HG03342 (cell line): ENCODE measurements at regions not wholly inside any gene's neighbourhood (a gene's known extent, or its start where the extent isn't known, plus 50 kb on each side); places are given as distances from the start of the nearest gene placed in this dataset.

Experiments used
- ATAC-seq: cut with Tn5 transposase; IDR thresholded peaks from one replicate; pipeline ENCODE4 v1.9.1; 2021; ENCODE audit warnings: mild to moderate bottlenecking, moderate library complexity; ENCODE audit not compliant: unreplicated experiment

DNA sequence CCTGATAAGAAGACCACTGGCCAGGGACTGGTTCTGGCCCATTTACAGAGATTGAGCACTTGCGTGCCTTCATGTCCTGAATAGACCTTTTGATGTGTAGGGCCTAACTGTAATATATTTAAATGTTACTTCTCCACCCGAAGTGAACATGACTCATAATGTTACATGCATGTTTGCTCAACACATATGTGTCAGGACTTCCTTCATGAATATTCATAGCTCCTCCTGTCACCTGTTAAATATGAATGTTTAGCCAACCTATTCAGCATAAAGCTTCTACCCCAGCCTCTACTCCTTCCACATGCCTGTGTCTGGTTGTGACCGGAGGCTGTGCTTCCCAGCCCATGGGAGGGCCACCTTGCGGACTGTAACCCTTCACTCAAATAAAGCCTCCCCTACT, 457.5 kb downstream of the IRX1 start:
- no peak for ATAC-seq

DNA sequence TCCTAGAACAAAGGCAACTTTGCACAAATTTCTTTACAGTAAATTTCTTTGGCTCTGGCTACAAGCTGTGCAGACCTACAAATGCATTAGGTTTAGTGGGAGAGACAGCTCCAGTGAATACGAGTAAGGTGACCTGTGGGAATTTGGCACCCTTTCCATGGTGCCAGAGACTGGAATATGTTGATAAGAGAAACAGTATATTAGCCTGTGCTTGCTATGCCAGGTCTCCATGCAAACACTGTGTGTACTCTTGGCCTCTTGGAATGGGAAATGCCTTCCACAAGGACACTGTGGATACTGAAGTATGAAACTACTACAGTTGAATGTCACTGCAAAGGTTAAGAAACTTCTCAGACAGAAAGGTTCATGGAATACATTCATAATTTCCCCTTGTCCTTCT, 458.5 kb downstream of the IRX1 start:
- no peak for ATAC-seq

DNA sequence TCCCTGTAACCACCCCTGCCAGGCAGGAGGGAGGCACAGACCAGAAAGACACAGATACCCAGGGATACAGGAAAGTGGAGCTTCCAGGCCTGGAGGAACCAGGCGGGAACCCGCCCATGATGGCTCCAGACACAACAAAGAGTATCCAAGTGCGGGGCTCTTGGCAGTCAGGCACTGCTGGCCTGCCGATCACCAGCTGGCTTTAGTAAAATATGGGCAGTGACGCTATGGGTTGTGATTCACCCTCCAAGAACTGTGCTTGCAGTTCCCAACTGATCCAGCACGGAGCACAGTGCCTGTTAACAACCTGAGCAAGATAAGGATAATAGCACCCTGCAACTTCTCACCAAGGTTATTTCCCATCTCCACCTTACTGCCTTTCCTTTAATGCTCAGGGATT, 463.3 kb downstream of the IRX1 start:
- no peak for ATAC-seq

DNA sequence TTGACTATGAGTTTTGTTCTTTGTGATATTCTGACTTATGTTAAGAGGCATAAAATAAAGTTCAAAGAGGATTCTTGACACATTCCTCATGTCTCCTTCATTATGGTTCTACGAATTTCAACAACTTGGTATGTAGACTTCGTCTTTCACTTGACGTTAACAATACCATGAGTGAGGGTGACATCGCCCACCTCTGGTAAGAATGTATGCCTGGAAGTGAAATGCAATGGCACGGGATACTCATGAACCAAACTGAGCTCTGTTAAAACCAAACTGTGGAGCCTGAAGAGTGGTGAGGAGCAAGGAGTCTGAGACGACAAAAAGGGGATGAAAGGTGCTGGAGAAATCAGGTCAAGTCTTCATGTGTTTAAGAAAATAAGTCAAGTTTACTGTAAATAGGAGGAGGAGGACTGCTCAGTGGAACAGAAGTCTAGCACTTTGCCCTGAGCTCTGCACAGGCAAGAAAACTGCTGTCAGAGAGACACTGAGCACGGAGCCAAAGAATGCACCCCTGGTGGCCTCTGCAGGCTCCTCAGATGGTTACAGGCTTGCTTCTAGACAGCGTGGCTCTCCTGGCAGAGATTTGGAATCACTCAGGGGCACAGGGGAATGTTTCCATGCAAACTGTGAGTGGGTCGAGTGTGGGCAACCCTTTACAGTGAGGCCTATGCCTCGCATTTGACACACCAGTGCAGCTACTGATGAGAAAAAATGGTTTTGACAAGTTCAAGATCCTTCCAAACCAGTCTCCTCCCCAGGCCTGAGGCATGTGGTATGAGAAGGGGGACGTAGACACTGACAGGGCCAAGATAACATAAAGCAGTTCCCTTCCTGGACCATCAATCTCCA, 470.1 kb downstream of the IRX1 start:
- ATAC-seq = no peak

DNA sequence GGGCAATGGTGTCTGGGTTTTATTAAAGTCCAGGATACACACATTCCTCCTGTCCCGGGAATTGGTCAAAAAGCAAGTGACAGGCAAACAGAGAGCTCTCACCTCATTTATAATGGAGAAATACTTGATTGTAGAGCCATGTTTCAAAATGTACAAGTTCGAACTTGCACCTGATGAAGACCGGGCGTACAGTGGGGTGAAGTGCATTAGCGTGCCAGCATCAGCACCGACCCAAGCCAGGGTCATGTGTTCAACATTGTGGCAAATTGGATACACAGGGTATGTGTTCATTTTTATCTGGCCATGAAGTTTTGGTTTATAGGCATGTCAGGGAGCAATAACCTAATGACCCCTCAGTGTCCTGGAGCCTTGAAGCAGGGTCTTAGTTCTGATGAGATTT, 472.5 kb downstream of the IRX1 start:
- no peak for ATAC-seq

DNA sequence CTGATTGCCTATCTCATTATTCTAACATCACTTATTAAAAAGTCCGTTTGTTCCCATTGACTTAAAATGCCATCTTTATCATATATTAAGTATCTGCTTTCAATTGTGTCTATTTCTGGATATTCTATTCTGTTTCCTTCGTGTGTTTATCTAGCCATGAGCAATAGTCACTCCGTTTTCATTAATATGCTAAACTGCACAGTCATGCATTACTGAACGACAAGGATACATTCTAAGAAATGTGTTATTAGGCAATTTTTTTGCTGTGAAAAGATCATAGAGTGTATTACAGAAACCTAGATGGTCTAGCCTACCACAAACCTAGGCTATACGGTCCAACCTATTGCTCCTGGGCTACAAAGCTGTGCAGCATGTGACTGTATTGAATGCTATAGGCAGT, 482.9 kb downstream of the IRX1 start:
- no peak for ATAC-seq

DNA sequence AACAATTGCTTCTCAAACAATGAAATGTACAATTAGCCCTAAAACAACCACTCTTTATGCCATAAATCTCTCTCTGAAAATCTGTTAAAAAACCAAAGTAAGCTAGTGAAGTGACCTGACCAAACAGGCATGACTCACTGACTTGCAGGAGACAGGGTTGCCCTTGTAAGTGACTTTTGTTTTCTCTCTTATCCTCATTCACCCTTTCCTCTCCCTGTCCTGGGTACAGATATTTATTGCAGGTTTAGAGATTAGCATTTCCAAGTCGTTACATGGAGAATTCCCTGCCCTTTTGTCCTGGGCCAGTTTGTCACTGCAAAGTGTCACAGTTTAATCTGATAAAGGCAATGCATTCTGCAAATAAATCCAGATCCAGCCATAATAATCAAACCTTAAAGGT, 484.2 kb downstream of the IRX1 start:
- no peak for ATAC-seq

DNA sequence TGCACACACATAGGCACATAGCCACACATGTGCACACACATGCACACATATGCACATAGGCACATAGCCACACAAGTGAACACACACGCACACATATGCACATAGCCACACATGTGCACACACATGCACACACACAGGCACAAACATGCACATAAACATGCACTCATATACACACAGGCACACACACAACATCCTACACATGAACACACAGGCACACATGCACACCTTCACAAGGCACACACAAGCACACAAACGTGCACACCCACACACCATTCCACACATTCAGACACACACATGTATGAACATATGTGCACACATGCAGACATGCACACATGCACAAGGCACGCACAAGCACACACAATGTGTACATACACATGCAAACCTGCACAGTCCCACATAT, 484.7 kb downstream of the IRX1 start:
- no peak for ATAC-seq

DNA sequence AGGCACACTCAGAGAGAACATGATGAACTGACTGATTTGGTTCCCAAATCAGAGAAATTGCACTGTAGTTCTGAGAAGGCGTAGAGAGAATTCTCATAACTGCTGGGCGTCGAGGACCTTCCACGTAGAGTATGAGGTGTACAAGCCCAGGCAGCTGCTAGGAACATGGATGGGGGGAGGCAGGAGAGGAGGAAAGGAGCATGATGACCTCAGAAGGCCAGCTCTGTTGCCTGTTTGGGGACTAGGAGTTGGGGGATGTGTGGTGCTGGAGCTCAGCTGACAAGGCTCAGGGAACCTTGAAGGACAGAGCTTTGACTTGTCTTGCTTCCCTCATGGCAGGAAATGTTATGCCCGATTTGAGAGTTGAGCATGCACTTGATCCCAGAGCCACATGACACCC, 485.4 kb downstream of the IRX1 start:
- no peak for ATAC-seq

DNA sequence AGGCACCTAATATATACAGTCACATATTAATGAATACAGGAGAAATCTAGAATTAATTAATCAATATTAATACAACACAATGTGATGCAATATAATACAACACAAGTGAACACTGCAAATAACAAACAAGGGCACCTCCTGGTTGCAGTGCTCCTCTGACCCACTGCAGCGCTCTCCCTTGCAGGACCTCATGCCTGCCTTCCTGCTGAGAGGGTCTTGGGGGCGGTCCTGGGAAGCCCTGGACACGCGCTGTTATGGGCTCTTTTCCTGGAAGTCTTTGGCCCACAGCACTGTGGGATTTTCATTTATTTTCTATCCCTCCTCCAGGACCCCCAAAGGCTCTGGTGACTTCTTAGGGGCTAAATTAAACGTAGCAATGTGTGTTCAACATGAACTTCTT, 485.8 kb downstream of the IRX1 start:
- no peak for ATAC-seq

DNA sequence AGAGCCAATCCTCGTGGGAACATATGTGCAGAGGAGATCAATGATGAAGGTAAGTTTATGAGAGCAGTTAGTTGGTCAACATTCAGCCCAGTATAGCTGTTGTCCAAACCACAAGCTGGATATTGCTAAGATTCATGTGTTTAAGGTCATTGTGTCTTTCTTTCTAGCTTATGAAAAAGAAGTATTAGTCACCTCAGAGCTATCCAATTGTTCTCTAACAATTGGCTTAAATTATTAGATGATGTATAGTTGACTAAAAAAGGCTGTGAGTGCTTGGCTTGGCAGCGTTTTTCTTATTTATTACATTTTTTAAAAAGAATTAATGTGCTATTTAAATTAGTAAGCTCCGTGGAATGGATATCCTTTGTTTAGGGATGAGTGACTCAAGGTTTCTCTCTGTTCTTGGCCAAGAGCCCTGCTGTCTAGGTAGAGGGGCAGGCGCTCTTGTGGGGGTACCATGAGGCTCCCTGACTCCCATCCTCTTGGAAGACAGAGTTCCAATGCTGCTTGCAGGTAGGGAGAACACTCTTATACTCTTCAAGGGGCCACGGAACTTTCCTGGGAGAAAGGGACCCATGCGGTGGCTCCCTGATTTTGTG, 487.4 kb downstream of the IRX1 start:
- ATAC-seq = no peak

DNA sequence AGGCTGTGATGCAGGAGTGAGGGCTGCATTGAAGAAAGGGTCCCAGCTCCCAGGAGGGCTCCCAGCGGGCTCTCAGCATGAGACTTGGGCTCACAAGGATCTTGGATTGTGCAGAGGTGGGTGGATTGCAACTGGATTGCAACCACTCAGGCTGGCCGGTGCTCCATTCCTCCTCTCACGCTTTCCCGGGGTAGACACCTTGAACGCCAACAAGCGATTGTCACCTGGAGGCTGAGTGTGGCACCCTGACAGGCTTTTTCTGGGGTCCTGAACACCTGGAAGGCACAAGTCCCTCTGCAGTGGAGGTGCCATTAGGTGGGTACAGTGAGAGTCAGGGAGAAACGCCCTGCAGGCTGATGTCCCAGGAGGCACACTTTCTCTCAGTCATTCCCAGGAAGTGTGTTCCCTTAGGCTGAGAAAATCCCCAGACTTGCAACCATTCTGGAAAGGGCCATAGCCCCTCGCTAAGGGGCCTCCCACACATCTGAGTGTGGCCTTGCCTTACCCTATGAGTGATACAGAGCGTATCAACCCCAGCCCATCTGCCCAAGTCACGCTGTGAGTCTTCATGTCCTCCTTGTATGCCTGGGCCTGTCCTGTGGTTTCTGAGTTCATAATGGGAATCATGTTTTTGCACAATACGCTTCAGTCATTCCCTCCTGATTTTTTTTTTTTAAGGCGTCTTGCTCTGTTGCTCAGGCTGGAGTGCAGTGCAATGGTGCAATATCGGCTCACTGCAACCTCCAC, 488.1 kb downstream of the IRX1 start:
- ATAC-seq = no peak

DNA sequence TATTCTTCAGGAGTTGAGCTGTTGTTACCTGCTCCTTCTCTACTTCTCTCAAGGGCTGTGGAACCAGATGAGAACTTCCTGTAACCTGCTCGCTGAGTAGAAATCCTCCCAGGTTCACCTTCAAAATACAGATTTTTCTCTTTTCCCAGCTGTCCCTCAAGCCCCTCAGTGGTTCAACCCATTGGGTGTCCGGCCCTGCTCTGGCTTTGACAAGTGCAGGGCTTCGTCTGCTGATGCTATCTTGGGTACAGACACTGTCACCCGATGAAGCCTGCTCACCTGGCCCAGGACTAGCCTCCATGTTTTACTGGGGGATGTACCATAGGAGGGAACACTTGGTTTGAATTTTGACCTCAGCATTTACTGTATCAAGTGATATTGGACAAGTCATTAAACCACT, 490.4 kb downstream of the IRX1 start:
- no peak for ATAC-seq

DNA sequence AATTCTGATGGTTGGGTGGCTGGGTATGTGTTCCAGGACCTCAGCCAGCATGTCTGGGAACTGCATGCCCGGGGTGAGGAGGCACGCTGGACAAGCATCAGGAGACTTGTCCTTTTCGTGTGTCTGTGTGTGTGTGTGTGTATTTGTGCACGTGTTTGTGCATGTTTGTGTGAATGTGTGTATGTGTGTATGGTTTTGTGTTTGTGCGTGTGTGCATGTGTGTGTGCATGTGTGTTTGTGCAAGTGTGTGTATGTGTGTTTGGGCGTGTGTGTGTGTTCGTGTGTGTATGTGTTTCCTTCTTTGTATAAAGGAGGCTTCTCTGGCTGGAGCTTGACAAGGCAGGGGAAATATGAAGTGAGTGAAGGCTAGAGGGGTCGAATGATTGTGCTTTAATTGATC, 491.5 kb downstream of the IRX1 start:
- ATAC-seq = no peak

DNA sequence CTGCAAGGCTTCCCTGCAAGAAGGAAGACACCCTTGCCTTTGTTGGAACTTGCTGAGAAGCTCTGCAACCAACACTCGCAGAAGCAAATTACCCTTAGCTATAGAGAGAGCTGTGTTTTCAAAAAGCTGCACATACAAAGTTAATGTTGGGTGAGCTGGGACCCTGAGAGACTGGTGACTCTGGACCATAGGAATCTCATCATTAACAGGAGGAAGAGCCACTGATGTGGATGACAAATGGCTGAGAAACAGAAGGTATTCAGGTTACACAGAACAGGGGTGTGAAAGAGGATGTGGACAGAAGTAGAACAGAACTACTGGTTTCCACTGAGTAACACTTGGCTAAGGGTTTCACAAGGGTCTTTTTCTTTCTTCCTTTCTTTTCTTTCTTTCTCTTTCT, 493.5 kb downstream of the IRX1 start:
- no peak for ATAC-seq

DNA sequence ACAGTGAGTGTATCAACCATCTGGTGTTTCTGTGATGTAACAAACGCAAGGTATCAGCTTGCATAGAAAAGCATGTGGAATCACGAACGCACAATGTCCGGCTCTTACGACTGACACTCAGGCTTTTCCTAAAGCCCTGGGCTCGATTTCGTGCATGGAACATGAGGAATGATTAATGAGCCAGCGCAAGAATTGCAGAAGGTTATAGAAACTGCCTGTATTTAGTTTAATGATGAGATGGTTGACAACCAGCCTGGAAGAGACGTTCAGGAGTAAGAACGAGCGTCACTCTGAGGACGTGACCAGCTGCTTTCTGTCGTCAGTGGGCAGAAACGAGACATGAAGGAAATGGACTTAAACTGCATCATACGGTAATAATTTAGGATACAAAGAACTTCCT, 497.6 kb downstream of the IRX1 start:
- no peak for ATAC-seq

DNA sequence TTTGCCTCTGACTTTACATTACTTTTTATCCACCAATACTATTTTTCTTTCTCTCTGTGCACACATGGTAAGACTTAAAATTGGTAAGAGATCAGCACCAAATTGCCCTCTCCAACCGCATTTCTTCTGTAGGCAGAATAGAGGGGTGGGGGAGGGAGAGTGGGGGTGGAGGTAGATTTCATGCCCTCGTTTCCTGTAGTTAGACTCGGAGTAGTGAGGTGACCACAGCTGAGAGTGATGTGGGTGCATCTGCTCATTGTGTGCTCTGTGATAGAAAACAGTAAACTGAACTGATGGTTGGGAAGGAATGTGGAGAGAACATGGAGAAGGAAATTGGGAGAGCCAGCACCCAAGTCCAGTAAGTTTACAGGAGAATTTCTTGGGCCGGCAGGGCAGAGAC, 498.3 kb downstream of the IRX1 start:
- no peak for ATAC-seq

DNA sequence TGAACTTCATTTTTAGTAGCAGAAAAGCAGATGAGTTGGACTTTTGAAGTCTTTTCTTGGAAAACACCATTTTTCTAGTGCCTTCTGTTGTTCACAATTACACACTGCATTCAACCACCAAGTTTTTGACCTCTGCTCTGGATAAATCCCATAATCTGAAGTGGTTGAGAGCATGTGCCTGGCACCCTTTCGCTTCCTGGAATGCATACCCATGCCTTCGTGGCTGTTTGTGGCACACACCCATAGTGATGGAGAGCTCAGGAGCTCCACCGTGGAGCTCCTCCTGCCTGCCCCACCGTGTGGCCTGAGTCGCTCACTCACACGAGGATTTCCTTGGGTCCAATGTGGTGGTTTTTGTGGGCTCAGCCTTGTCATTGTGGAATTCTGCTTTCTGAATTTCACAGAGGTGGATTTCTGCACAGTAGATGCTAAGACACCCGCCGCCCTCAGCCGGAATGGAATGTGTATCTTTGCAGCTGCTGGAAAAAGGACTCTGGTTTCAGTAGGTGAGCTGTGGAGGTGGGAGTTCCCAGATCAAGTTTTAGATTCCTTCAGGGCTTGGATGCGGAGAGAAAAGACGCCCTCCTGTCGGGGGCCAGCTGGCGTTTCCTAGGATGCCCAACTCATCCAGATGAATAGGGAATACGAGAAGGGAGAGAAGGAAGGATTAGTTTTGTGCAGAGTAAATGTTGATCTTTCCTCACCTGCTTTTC, 500.4 kb downstream of the IRX1 start:
- ATAC-seq = no peak

DNA sequence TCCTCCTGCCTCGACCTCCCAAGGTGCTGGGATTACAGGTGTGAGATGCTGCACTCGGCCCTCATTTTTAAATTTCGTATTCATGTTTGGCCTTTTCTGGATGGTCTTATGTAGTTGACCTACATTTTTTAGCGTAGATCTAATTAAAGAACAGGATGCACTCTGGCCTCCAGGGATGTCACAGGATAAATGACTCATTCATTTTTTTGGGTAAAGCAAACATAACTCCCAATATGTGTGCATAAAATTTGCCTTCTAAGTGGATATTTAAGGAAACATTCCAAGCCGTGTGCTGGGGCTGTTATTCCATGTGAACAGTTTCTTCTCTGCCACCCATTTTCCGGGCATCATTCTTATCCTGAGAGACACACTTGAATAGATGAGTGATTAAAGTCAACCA, 501.6 kb downstream of the IRX1 start:
- no peak for ATAC-seq

DNA sequence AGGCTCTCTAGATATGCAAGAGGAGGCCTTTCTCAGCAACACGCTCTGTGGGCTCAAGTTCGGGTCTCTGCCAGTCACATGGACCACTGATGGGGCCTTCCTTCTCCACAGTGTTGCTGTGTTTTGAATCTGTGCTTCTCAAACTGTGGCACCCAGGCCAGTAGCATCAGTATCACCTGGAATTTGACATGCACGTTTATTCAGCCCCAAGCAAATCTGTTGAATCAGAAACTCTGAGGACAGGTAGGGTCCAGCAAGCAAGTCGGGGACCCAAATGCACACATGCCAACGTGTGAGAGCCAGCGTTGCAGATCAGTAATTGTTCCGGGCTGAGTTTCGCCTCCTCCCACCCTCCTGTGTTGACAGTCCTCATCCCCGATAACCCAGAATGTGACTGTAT, 502.6 kb downstream of the IRX1 start:
- ATAC-seq = no peak

DNA sequence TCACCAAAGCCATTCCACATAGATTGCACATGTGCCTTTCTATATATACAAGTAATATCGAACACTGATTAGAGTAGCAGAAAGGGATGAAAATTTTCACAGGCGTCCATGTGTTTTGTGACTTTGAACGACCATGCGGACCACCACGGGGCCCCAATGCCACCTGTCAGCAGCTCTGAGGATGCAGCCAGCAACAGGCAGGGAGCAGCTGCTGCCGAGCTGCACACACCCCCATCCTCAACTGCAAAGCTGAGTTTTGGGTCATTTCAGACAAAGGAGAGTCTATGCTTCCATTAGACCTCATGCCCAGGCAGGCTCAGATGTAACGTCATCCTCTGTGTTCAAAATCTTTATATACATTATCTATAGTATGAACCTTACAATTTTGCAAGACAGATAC, 503.8 kb downstream of the IRX1 start:
- ATAC-seq = no peak

DNA sequence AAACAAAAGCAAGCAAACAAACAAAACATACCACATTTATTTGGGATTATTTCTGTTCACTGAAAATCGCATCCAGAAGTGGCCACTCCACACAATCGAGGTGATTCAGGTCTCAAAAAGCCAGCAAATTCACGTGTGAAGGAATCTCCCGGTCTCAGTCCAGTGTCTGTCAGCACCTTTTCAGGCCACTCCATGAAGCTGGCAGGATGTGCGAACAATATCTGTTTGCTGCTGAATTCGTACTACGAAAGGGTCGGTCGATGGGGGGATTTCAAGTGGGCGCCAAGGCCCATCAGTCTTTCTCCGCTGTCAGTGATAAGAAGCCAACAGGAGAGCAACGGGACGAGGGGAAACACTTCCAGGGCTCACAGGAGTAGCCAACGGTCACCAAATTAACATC, 505.1 kb downstream of the IRX1 start:
- no peak for ATAC-seq
